GM21825 (cell line): ENCODE measurements at regions not wholly inside any gene's neighbourhood (a gene's known extent, or its start where the extent isn't known, plus 50 kb on each side); places are given as distances from the start of the nearest gene placed in this dataset.

Experiments used
- ATAC-seq: cut with Tn5 transposase; IDR thresholded peaks from one replicate; pipeline ENCODE4 v1.9.1; 2021; ENCODE audit warnings: mild to moderate bottlenecking, moderate library complexity; ENCODE audit not compliant: unreplicated experiment

- no peak for ATAC-seq
Observed at GRCh38 chr15:60093273-60094067, 89.4 kb downstream of the FOXB1 start.

GRCh38 chr15:60095711-60096110 lies 91.6 kb downstream of the FOXB1 start:
- no peak for ATAC-seq

DNA sequence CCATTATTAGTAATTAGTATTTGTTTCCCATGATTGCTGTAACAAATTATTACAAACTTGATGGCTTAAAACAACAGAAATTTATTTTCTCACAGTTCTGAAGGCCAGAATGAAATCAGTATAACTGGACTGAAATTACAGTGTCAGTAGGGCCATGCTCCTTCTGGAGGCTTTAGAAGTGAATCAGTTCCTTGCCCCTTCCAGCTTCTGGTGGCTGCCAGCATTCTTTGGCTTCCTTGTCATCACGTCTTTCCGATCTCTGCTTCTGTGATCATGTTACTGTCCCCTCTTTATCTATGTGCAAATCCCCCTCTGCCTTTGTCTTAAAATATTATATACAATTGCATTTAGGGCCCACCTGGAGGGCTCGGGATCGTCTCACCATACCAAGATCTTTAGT lies 92.0 kb downstream of the FOXB1 start:
- no peak for ATAC-seq

DNA sequence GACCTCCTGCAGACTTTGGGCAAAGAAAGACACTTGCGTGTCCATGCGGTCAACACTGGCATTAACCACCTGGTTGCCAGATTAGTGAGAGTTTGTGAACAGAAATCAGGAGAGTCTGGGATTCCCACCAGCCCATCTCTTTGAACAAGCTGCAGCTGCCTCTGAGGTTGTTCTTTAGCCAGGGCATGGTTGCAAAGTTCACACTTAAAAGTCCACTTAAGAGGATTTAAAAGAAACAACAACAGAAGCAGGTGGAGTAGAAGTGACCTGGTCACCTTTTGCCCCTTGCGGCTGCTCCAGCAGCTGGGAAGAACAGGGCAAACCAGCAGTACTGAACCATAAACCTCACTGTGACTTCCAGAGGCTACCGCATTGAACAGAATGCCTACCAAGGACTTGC lies 97.3 kb downstream of the FOXB1 start:
- ATAC-seq, result no peak

DNA sequence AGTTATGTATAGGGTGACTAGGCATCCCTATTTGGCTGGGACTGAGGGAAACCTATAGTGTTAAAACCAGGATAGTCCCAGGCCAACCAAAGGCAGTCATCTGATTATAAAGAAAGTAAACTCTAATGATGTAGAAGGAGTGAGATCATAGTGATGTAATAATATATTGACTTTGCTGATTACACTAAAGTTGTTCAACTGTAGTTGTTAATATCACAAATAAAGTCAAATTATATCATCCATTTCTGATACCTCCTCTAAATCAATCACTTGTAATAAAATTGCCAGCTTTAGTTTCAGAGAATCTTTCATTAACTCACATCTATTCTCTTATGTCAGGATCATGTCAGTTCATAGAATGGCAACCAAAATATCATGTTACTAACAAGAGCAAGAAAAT lies 98.6 kb downstream of the FOXB1 start:
- ATAC-seq, result no peak

- no peak for ATAC-seq
Observed at GRCh38 chr15:60110909-60111308, 106.8 kb downstream of the FOXB1 start.

DNA sequence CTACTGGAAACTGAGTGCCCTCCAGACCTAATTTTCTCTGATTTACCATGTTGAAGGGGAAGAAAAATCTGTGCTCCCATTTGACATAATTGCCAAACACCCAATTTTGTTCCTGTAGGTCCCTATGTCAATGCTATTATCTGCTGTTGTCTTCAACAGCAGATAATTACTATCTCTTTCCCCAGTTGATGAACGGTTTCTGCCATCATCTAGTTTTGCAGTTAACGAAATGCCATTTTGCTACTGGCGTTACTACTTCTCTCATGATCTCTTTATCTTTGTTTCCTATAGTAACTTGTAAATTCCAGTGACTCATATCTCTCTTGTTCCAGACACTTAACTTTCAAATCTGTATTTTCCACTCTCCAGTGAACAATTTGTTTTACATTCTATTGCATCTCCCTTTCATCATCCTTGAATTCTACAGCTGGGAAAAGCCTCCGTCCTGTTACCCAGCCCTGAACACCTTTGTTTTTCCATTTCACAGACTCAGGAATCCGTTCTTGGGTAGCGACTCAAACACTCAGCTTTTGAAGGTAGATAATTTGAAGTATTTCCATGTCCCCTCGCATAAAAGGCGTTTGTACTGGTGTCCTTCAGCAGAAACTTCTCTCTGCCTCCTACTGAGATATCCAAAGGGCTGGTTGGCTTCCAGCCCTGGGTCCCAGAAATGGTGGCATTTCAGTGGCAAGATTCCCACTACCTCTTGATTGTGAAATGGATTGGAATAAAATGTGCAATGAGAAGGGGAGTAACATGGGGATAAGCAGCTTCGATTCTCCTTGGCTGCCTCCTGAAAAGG lies 111.7 kb downstream of the FOXB1 start:
- no peak for ATAC-seq

GRCh38 chr15:60116456-60117089 lies 112.5 kb downstream of the FOXB1 start:
- ATAC-seq, result no peak

DNA sequence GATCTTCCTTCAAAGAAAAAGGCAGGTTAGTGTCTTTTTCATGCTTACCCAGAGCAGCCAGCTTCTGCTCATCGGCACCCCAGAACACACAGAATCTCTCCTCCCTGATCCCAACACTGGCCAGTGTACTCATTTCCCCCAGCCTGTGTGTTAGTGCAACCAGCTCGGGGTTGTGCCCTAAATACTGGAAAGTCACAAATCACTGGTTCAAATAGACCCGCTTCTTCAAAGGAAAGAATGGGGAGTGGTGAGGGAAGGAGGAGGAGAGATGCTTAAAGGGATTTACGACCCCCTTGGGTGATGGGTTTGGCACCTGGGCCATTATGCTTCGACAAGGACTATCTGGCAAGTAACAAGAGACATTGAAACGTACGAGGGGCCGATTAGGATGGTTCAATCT lies 114.0 kb downstream of the FOXB1 start:
- ATAC-seq, result no peak

- ATAC-seq, result no peak
Observed at GRCh38 chr15:60118626-60119025, 114.5 kb downstream of the FOXB1 start.

DNA sequence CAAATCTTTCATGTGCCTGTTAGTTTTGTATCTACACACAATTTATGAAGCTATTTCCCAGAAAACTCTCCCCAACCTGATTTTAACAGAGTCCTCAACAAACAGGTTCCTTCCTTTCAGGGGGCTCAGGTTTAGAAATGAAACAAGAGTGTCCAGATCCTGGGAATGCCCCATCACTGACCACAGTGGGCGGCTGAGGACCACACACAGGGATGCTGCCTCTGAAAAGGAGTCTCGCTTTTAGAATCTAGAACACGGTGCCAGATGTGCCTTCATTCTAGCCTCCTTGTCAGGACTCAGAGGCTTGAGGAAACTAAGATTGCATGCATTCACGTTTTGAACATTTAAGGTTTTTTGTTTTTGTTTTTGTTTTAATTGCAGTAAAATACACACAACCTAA lies 115.0 kb downstream of the FOXB1 start:
- ATAC-seq, result no peak

- no peak for ATAC-seq
Observed at GRCh38 chr15:60120100-60120499, 116.0 kb downstream of the FOXB1 start.

DNA sequence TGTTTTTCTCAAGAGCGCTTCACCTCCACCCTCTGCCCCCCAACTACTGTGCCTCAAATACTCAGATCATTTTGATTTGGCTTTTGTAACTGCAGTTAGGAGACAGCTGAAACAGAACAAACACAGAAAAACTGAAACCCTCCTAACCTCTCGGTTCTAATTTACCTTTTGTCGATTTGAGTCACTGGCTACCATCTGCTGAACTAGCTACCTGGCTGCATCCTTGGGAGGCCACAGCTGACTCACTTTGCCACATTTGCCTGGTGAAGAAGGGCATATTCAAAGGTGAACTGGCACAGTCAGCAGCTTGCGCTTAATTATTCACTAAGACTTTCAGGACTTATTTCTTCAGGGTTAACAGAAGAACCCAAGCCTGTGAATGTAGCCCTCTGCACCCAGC lies 117.7 kb downstream of the FOXB1 start:
- ATAC-seq, result no peak

DNA sequence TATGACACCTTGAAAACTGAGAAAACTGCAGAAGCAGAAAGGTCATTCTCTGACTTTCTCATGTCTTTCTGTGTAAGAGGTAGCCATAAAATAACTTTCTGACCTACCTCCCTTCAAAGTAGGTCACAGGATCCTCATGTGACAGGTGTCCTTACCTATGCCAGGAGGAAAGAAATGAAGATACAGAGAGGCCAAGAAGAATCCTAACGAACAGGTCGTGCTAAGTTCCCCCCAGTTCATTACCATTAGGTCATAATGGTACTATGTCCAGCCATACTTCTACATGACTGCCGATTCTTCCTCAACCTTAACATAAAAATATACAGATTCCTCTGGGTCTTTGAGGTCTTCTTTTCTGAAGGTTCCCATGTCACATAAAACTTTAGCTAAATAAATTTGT lies 118.6 kb downstream of the FOXB1 start:
- no peak for ATAC-seq

- ATAC-seq, result no peak
Observed at GRCh38 chr15:60124460-60125070, 120.5 kb downstream of the FOXB1 start.

GRCh38 chr15:60125334-60125733 lies 121.2 kb downstream of the FOXB1 start:
- ATAC-seq, result no peak

DNA sequence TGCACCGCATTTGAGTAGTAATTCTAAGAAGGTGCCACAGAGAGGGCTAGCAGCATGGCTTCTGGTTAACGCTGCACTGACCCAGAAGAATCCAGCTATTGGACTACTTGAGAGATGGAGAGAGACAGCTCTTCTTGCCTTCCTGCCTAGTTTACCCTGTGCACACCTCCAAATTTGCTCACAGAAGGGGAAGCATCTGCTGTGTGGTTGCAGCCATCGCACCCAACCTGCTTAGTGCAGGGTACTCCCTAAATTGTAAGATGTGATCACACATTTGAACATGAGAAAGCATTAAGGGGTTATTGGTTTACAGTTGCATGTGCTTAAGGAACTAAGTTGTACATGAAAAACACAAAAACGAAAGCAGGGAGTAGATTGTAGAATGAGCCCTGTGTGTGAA lies 122.1 kb downstream of the FOXB1 start:
- no peak for ATAC-seq

GRCh38 chr15:60126661-60127060 lies 122.5 kb downstream of the FOXB1 start:
- no peak for ATAC-seq

DNA sequence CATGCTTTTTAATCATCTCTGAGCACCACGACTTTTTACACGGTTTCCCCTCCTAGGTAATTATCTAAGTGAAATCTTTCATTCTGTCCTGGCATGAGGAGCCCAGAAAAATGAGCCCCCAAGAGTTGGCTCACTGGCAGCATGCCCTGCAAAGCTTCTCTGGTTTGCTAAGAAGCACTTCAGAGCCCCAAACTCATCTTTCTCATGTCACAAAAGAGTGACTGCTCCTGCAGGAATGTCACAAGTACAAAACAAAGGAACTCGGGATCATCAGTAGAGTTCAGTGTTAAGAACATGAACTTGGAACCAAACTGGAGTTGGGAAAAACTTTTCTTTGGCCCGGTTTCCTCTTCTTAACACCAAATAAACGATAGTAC lies 123.9 kb downstream of the FOXB1 start:
- no peak for ATAC-seq

- no peak for ATAC-seq
Observed at GRCh38 chr15:60128710-60129109, 124.6 kb downstream of the FOXB1 start.

- ATAC-seq, result no peak
Observed at GRCh38 chr15:60130398-60130797, 126.3 kb downstream of the FOXB1 start.
